Natural killer cell (primary cell): ENCODE measurements at regions not wholly inside any gene's neighbourhood (a gene's known extent, or its start where the extent isn't known, plus 50 kb on each side); places are given as distances from the start of the nearest gene placed in this dataset.

Source experiments
- ATAC-seq, 3 donors: fragments of 150-1000 bp in 2 of 3; fragments of 200-7000 bp in 1 of 3; cut with Tn5 transposase; 1 replicate in 1 of 3; 2 replicates in 2 of 3; pipeline ENCODE4 v1.10.0; 2021; ENCODE audit warnings: mild to moderate bottlenecking in 2 of 3, moderate library complexity in 2 of 3
- DNase-seq, 2 donors: peaks; one replicate each; pipeline versions ENCODE4 v3.0.0 to v3.0.0-alpha.2; 2013 to 2021; ENCODE audit warnings: mixed read lengths in 1 of 2
- H3K27ac ChIP-seq: one replicate; pipeline ENCODE4 v1.5.1; 2013; ENCODE audit warnings: mild to moderate bottlenecking, low read length
- H3K27me3 ChIP-seq: one replicate; pipeline ENCODE4 v1.6.1; 2013; ENCODE audit warnings: low read length; ENCODE audit not compliant: control insufficient read depth, insufficient read depth
- H3K36me3 ChIP-seq: one replicate; pipeline ENCODE4 v1.6.1; 2013; ENCODE audit warnings: low read length; ENCODE audit not compliant: control insufficient read depth, insufficient read depth
- H3K4me1 ChIP-seq: one replicate; pipeline ENCODE4 v1.6.1; 2013; ENCODE audit warnings: low read length; ENCODE audit not compliant: control insufficient read depth, insufficient read depth
- H3K4me3 ChIP-seq: one replicate; pipeline ENCODE4 v1.5.1; 2013; ENCODE audit warnings: low read length
- H3K9me3 ChIP-seq: one replicate; pipeline ENCODE4 v1.6.1; 2013; ENCODE audit warnings: low read length; ENCODE audit not compliant: control insufficient read depth, insufficient read depth
- H3K27ac Mint-ChIP-seq, 2 donors: one replicate each; pipeline ENCODE4 v1.8.0; 2022; ENCODE audit warnings: mild to moderate bottlenecking in 2 of 2, mixed read lengths in 2 of 2, moderate library complexity in 1 of 2
- H3K27me3 Mint-ChIP-seq, 2 donors: one replicate each; pipeline ENCODE4 v1.8.0; 2022; ENCODE audit warnings: low read depth in 2 of 2, mixed read lengths in 2 of 2
- H3K36me3 Mint-ChIP-seq: one replicate; pipeline ENCODE4 v1.8.0; 2022; ENCODE audit warnings: mixed read lengths
- H3K4me1 Mint-ChIP-seq, 2 donors: one replicate each; pipeline ENCODE4 v1.8.0; 2022; ENCODE audit warnings: mixed read lengths in 2 of 2
- H3K4me3 Mint-ChIP-seq: one replicate; pipeline ENCODE4 v1.8.0; 2022; ENCODE audit warnings: mild to moderate bottlenecking, moderate library complexity, mixed read lengths
- H3K9me3 Mint-ChIP-seq, 2 donors: one replicate each; pipeline ENCODE4 v1.8.0; 2022; ENCODE audit warnings: mixed read lengths in 2 of 2
- CTCF ChIP-seq: fragments of 200-600 bp; IDR thresholded peaks from one replicate; pipeline ENCODE4 v1.8.0; 2022; ENCODE audit warnings: antibody characterized with exemption
- WGBS: methylation state at CpG from one replicate; pipeline ENCODE4 v1.1.7; 2013; ENCODE audit warnings: missing lambda C conversion rate; ENCODE audit not compliant: insufficient coverage; 5-methylcytosine and 5-hydroxymethylcytosine counted together
- intact Hi-C: fragments of 100-400 bp; cut with micrococcal nuclease; formaldehyde crosslinking; loops from one replicate; pipeline ENCODE4 v1.14.2; 2022

- no peak overlapping the region for H3K4me3 ChIP-seq
- intact Hi-C loops: no loop called here
- H3K27me3 Mint-ChIP-seq: no peaks in the 10 kb centered on the region
- peaks cover 9% of the 10 kb centered on the region for H3K4me1 ChIP-seq
- no peak overlapping the region for H3K4me3 Mint-ChIP-seq
- no peak for TF ChIP-seq CTCF
- DNase-seq (no peak), ATAC-seq (no peak)
- H3K36me3 ChIP-seq: no peaks in the 10 kb centered on the region
- no peaks in the 10 kb centered on the region for H3K27me3 ChIP-seq
- 87% methylated on average over 3 of the region's 4 CpGs for WGBS
- H3K9me3 ChIP-seq: no peaks in the 10 kb centered on the region
- H3K9me3 Mint-ChIP-seq: no peaks in the 10 kb centered on the region
- H3K27ac Mint-ChIP-seq: no peak overlapping the region
- H3K27ac ChIP-seq: no peak overlapping the region
- peaks cover 11 to 22% of the 10 kb centered on the region in 2 donors for H3K4me1 Mint-ChIP-seq
- no peaks in the 10 kb centered on the region for H3K36me3 Mint-ChIP-seq
Observed at GRCh38 chr6:40805336-40805735, 218.2 kb upstream of the LRFN2 start.

GRCh38 chr6:40804905-40805304 is 217.7 kb upstream of the LRFN2 start:
- peaks cover 9% of the 10 kb centered on the region for H3K4me1 ChIP-seq
- Mint-ChIP-seq H3K4me3 (no peak overlapping the region), H3K36me3 (no peaks in the 10 kb centered on the region), H3K27me3 (no peaks in the 10 kb centered on the region), H3K9me3 (no peaks in the 10 kb centered on the region), H3K4me1 (peaks cover 11 to 22% of the 10 kb centered on the region in 2 donors), H3K27ac (no peak overlapping the region)
- H3K36me3 ChIP-seq: no peaks in the 10 kb centered on the region
- H3K9me3 ChIP-seq: no peaks in the 10 kb centered on the region
- no peak for TF ChIP-seq CTCF
- DNase-seq: no peak
- intact Hi-C loops: no loop called here
- H3K27ac ChIP-seq: no peak overlapping the region
- WGBS: 90% methylated on average over 4 of the region's 4 CpGs
- no peak overlapping the region for H3K4me3 ChIP-seq
- ATAC-seq: no peak
- no peaks in the 10 kb centered on the region for H3K27me3 ChIP-seq

- H3K4me3 Mint-ChIP-seq: no peak overlapping the region
- H3K27ac ChIP-seq: no peak overlapping the region
- ATAC-seq: no peak
Observed at GRCh38 chr6:40803897-40804702, 216.9 kb upstream of the LRFN2 start.

More at GRCh38 chr6:40803897-40804702, 216.9 kb upstream of the LRFN2 start:
- intact Hi-C loops: no loop called here
- TF ChIP-seq CTCF: no peak
- no peaks in the 10 kb centered on the region for H3K9me3 Mint-ChIP-seq
- Histone ChIP-seq H3K9me3 (no peaks in the 10 kb centered on the region), H3K36me3 (no peaks in the 10 kb centered on the region), H3K27me3 (no peaks in the 10 kb centered on the region), H3K4me3 (no peak overlapping the region), H3K4me1 (peaks cover 9% of the 10 kb centered on the region)
- H3K27me3 Mint-ChIP-seq: no peaks in the 10 kb centered on the region
- 81% methylated on average over 1 of the region's 1 CpG for WGBS
- peaks cover 11 to 22% of the 10 kb centered on the region in 2 donors for H3K4me1 Mint-ChIP-seq
- H3K36me3 Mint-ChIP-seq: no peaks in the 10 kb centered on the region
- no peak overlapping the region for H3K27ac Mint-ChIP-seq
- no peak for DNase-seq
